ENCODE measurements at regions not wholly inside any gene's neighbourhood (a gene's known extent, or its start where the extent isn't known, plus 50 kb on each side); places are given as distances from the start of the nearest gene placed in this dataset.

GRCh38 chr14:30225176-30225575, 297.5 kb upstream of the PRKD1 start:
- no peak for TF ChIP-seq CTCF (conservative IDR thresholded peaks at IDR 0.05; ENCODE audit: low read depth in 2 of 2)
- TF ChIP-seq POLR2AphosphoS5 (IDR thresholded peaks at IDR 0.05; ENCODE audit: low read depth): no peak
- no peak for TF ChIP-seq REST (IDR thresholded peaks at IDR 0.05; ENCODE audit: unreplicated experiment)
- no peak for TF ChIP-seq JUNB (IDR thresholded peaks at IDR 0.05; ENCODE audit: unreplicated experiment)
- TF ChIP-seq ZNF331 (CRISPR knock-in tag; IDR thresholded peaks at IDR 0.05; ENCODE audit: low read depth): no peak
- TF ChIP-seq EZH2 (IDR thresholded peaks at IDR 0.05; ENCODE audit: low read depth, unreplicated experiment): no peak
- TF ChIP-seq STAT1 (IDR thresholded peaks at IDR 0.05; ENCODE audit: unreplicated experiment): no peak

All from GM23338 (cell line).